Ecto neural progenitor cell (in vitro differentiated cells): ENCODE measurements at regions not wholly inside any gene's neighbourhood (a gene's known extent, or its start where the extent isn't known, plus 50 kb on each side); places are given as distances from the start of the nearest gene placed in this dataset.
"Not testable (repeated sequence)": the region's sequence is repeated elsewhere in the genome, so short reads cannot be mapped to it uniquely, and the experiment has no call there.

Experiments used
- DNase-seq: peaks from one replicate; pipeline ENCODE4 v3.0.0-alpha.2; 2018; ENCODE audit warnings: low spot score

GRCh38 chr15:91414124-91414523, 314.1 kb downstream of the SV2B start:
- no peak for DNase-seq

GRCh38 chr15:91415258-91415657, 315.2 kb downstream of the SV2B start:
- DNase-seq = not testable (repeated sequence)

- no peak for DNase-seq
Measured at GRCh38 chr15:91420689-91421088, 320.6 kb downstream of the SV2B start.

- DNase-seq = no peak
Measured at GRCh38 chr15:91422797-91423196, 322.7 kb downstream of the SV2B start.

GRCh38 chr15:91424001-91424400, 323.9 kb downstream of the SV2B start:
- DNase-seq = no peak

GRCh38 chr15:91426412-91426811, 326.4 kb downstream of the SV2B start:
- no peak for DNase-seq

GRCh38 chr15:91429973-91430372, 329.9 kb downstream of the SV2B start:
- DNase-seq = no peak

GRCh38 chr15:91431041-91431715, 331.1 kb downstream of the SV2B start:
- DNase-seq = no peak

- DNase-seq = no peak
Measured at GRCh38 chr15:91435113-91435512, 335.1 kb downstream of the SV2B start.

GRCh38 chr15:91444656-91445055, 344.6 kb downstream of the SV2B start:
- no peak for DNase-seq

GRCh38 chr15:91445695-91446228, 345.7 kb downstream of the SV2B start:
- DNase-seq = no peak

GRCh38 chr15:91447991-91448644, 348.1 kb downstream of the SV2B start:
- no peak for DNase-seq

- not testable (repeated sequence) for DNase-seq
Measured at GRCh38 chr15:91453376-91453775, 353.3 kb downstream of the SV2B start.

GRCh38 chr15:91456251-91456718, 356.2 kb downstream of the SV2B start:
- DNase-seq = no peak

- DNase-seq = no peak
Measured at GRCh38 chr15:91456921-91457320, 356.9 kb downstream of the SV2B start.

GRCh38 chr15:91461377-91461776, 361.3 kb downstream of the SV2B start:
- DNase-seq = no peak

- DNase-seq = no peak
Measured at GRCh38 chr15:91465086-91465485, 365.0 kb downstream of the SV2B start.

- no peak for DNase-seq
Measured at GRCh38 chr15:91465696-91466095, 365.6 kb downstream of the SV2B start.

GRCh38 chr15:91468871-91469580, 369.0 kb downstream of the SV2B start:
- DNase-seq = no peak

GRCh38 chr15:91469632-91470567, 369.8 kb downstream of the SV2B start:
- no peak for DNase-seq

GRCh38 chr15:91471468-91471867, 371.4 kb downstream of the SV2B start:
- no peak for DNase-seq

- DNase-seq = no peak
Measured at GRCh38 chr15:91472316-91472756, 372.3 kb downstream of the SV2B start.
